ENCODE measurements at regions not wholly inside any gene's neighbourhood (a gene's known extent, or its start where the extent isn't known, plus 50 kb on each side); places are given as distances from the start of the nearest gene placed in this dataset.

DNA sequence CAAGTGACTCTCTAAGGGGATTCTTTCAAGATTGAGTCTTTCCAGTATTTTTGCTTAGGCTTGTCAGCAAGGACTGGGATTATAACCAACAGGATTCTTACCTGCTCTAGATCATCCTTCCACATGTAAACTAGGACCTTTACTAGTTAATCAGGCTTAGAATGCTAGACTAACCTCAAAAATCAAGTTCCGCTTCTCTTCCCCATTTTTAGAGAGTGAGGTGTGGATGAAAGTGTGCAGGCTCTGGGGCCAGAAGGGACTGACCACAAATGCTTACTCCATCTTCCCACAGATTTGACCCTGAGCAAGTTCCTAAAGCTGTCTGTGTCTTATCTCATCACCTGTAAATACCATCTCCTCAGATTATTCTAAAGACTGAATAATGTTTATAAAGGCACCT lies 89.5 kb upstream of the IL12A start:
- no peak overlapping the region for H3K27ac ChIP-seq (ENCODE audit: insufficient read depth, low read length)
- no peak overlapping the region for H2AFZ ChIP-seq (ENCODE audit: low read length)
- no peaks in the 10 kb centered on the region for H3K27me3 ChIP-seq (ENCODE audit: control insufficient read depth, insufficient read depth, low read length)
- H3K36me3 ChIP-seq (ENCODE audit: control insufficient read depth, insufficient read depth, low read length): peaks cover 1% of the 10 kb centered on the region
- H3K4me2 ChIP-seq (ENCODE audit: extremely low read depth, insufficient read depth, low read length): no peak overlapping the region
- peak in 1 of 2 donors; percentile 65 for DNase-seq (ENCODE audit: low read depth in 2 of 2)
- H4K20me1 ChIP-seq (ENCODE audit: control insufficient read depth, extremely low read depth, insufficient read depth, low read length): no peaks in the 10 kb centered on the region
- peaks cover 3% of the 10 kb centered on the region for H3K4me1 ChIP-seq (ENCODE audit: control insufficient read depth, extremely low read depth, insufficient read depth, low read length)
- TF ChIP-seq, protein P1, sequence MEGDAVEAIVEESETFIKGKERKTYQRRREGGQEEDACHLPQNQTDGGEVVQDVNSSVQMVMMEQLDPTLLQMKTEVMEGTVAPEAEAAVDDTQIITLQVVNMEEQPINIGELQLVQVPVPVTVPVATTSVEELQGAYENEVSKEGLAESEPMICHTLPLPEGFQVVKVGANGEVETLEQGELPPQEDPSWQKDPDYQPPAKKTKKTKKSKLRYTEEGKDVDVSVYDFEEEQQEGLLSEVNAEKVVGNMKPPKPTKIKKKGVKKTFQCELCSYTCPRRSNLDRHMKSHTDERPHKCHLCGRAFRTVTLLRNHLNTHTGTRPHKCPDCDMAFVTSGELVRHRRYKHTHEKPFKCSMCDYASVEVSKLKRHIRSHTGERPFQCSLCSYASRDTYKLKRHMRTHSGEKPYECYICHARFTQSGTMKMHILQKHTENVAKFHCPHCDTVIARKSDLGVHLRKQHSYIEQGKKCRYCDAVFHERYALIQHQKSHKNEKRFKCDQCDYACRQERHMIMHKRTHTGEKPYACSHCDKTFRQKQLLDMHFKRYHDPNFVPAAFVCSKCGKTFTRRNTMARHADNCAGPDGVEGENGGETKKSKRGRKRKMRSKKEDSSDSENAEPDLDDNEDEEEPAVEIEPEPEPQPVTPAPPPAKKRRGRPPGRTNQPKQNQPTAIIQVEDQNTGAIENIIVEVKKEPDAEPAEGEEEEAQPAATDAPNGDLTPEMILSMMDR (conservative IDR thresholded peaks at IDR 0.05 in 1 of 2, IDR thresholded peaks at IDR 0.05 in 1 of 2; ENCODE audit: low read depth in 1 of 2, low read length in 2 of 2): no peak
- no peak for TF ChIP-seq EZH2 (IDR thresholded peaks at IDR 0.05; ENCODE audit: low read length, missing control alignments)
- H3K9ac ChIP-seq (ENCODE audit: insufficient read depth, low read length): no peak overlapping the region
- H3K9me3 ChIP-seq (ENCODE audit: control insufficient read depth, insufficient read depth, low read depth, low read length): no peaks in the 10 kb centered on the region
- H3K79me2 ChIP-seq (ENCODE audit: control insufficient read depth, insufficient read depth, low read length): no peaks in the 10 kb centered on the region
- H3K4me3 ChIP-seq (replicated peaks in 1 of 4; ENCODE audit: control extremely low read depth in 1 of 4, insufficient read depth in 1 of 4, low read depth in 3 of 4, low read length in 4 of 4): no peak overlapping the region

- H3K4me3 ChIP-seq (replicated peaks in 1 of 4; ENCODE audit: control extremely low read depth in 1 of 4, insufficient read depth in 1 of 4, low read depth in 3 of 4, low read length in 4 of 4): no peak overlapping the region
- H3K9ac ChIP-seq (ENCODE audit: insufficient read depth, low read length): no peak overlapping the region
- H3K4me1 ChIP-seq (ENCODE audit: control insufficient read depth, extremely low read depth, insufficient read depth, low read length): peaks cover under 1% of the 10 kb centered on the region
- no peaks in the 10 kb centered on the region for H3K27me3 ChIP-seq (ENCODE audit: control insufficient read depth, insufficient read depth, low read length)
- H3K79me2 ChIP-seq (ENCODE audit: control insufficient read depth, insufficient read depth, low read length): no peaks in the 10 kb centered on the region
- TF ChIP-seq, protein P1 (conservative IDR thresholded peaks at IDR 0.05 in 1 of 2, IDR thresholded peaks at IDR 0.05 in 1 of 2; ENCODE audit: low read depth in 1 of 2, low read length in 2 of 2): no peak
- TF ChIP-seq EZH2 (IDR thresholded peaks at IDR 0.05; ENCODE audit: low read length, missing control alignments): no peak
- no peak for DNase-seq (ENCODE audit: low read depth in 2 of 2)
- no peak overlapping the region for H3K4me2 ChIP-seq (ENCODE audit: extremely low read depth, insufficient read depth, low read length)
- H3K27ac ChIP-seq (ENCODE audit: insufficient read depth, low read length): no peak overlapping the region
- H2AFZ ChIP-seq (ENCODE audit: low read length): no peak overlapping the region
- H3K9me3 ChIP-seq (ENCODE audit: control insufficient read depth, insufficient read depth, low read depth, low read length): no peaks in the 10 kb centered on the region
- peaks cover 1% of the 10 kb centered on the region for H3K36me3 ChIP-seq (ENCODE audit: control insufficient read depth, insufficient read depth, low read length)
- no peaks in the 10 kb centered on the region for H4K20me1 ChIP-seq (ENCODE audit: control insufficient read depth, extremely low read depth, insufficient read depth, low read length)
Observed at GRCh38 chr3:159902546-159903314, 85.9 kb upstream of the IL12A start.

DNA sequence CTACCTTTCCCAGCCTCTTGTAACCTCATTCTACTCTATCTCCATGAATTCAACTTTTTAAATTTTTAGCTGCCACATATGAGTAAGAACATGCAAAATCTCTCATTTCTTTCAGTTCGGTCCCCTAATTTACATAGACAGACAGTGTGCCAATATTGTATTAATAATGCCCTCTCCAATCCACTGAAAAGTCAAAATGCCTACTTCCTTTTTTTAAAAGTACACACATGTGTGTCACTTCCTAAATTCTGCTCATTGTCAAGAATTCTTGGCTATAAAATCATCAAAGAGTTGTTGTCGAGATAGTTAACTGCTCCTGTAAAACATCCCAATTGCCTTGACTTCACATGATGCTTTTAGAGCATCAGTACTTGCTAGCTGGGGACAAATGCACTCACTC lies 84.2 kb upstream of the IL12A start:
- H3K27ac ChIP-seq (ENCODE audit: insufficient read depth, low read length): no peak overlapping the region
- no peak overlapping the region for H3K4me2 ChIP-seq (ENCODE audit: extremely low read depth, insufficient read depth, low read length)
- no peak for TF ChIP-seq EZH2 (IDR thresholded peaks at IDR 0.05; ENCODE audit: low read length, missing control alignments)
- TF ChIP-seq, protein P1 (conservative IDR thresholded peaks at IDR 0.05 in 1 of 2, IDR thresholded peaks at IDR 0.05 in 1 of 2; ENCODE audit: low read depth in 1 of 2, low read length in 2 of 2): no peak
- H3K9me3 ChIP-seq (ENCODE audit: control insufficient read depth, insufficient read depth, low read depth, low read length): no peaks in the 10 kb centered on the region
- no peak for DNase-seq (ENCODE audit: low read depth in 2 of 2)
- H3K9ac ChIP-seq (ENCODE audit: insufficient read depth, low read length): no peak overlapping the region
- H3K4me3 ChIP-seq (replicated peaks in 1 of 4; ENCODE audit: control extremely low read depth in 1 of 4, insufficient read depth in 1 of 4, low read depth in 3 of 4, low read length in 4 of 4): no peak overlapping the region
- no peak overlapping the region for H2AFZ ChIP-seq (ENCODE audit: low read length)
- H3K27me3 ChIP-seq (ENCODE audit: control insufficient read depth, insufficient read depth, low read length): no peaks in the 10 kb centered on the region
- H3K36me3 ChIP-seq (ENCODE audit: control insufficient read depth, insufficient read depth, low read length): no peaks in the 10 kb centered on the region
- H3K79me2 ChIP-seq (ENCODE audit: control insufficient read depth, insufficient read depth, low read length): no peaks in the 10 kb centered on the region
- no peaks in the 10 kb centered on the region for H4K20me1 ChIP-seq (ENCODE audit: control insufficient read depth, extremely low read depth, insufficient read depth, low read length)
- no peaks in the 10 kb centered on the region for H3K4me1 ChIP-seq (ENCODE audit: control insufficient read depth, extremely low read depth, insufficient read depth, low read length)
